ENCODE measurements at regions not wholly inside any gene's neighbourhood (a gene's known extent, or its start where the extent isn't known, plus 50 kb on each side); places are given as distances from the start of the nearest gene placed in this dataset.

DNA sequence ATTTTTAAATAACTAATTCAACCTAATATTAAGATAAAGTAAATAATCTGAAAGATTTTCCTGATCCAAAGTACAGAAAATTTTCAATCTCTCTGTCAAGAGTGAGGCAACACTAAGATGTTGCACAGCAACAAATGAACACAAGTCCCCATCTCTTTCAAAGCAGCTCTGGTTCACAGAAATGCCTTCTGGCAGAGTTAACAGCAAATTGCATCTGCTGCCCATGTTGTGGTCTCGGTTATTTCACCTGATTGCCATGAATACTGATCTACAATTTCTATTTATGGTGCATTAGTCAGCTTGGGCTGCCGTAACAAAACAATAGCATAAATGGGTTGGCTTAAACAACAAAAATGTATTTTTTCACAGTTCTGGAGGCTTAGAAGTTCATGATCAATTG is 167.3 kb downstream of the BCHE start:
- no peak overlapping the region for H2AFZ ChIP-seq (ENCODE audit: low read length)
- H3K27me3 ChIP-seq (replicated peaks; ENCODE audit: insufficient read depth, low read length): no peaks in the 10 kb centered on the region
- H3K36me3 ChIP-seq (replicated peaks; ENCODE audit: insufficient read depth, low read length): no peaks in the 10 kb centered on the region
- H3F3A ChIP-seq (ENCODE audit: insufficient read depth, low read length): no peaks in the 10 kb centered on the region
- no peaks in the 10 kb centered on the region for H4K20me1 ChIP-seq (ENCODE audit: insufficient read depth, low read length)
- H3K27ac ChIP-seq (ENCODE audit: low read length): no peak overlapping the region
- H3K4me3 ChIP-seq (ENCODE audit: low read length): no peak overlapping the region
- TF ChIP-seq EZH2 (optimal IDR thresholded peaks at IDR 0.05; ENCODE audit: low read depth, low read length) (no peak), EZH2phosphoT487 (IDR thresholded peaks at IDR 0.05; ENCODE audit: low read length) (no peak)
- TF ChIP-seq, protein P1, sequence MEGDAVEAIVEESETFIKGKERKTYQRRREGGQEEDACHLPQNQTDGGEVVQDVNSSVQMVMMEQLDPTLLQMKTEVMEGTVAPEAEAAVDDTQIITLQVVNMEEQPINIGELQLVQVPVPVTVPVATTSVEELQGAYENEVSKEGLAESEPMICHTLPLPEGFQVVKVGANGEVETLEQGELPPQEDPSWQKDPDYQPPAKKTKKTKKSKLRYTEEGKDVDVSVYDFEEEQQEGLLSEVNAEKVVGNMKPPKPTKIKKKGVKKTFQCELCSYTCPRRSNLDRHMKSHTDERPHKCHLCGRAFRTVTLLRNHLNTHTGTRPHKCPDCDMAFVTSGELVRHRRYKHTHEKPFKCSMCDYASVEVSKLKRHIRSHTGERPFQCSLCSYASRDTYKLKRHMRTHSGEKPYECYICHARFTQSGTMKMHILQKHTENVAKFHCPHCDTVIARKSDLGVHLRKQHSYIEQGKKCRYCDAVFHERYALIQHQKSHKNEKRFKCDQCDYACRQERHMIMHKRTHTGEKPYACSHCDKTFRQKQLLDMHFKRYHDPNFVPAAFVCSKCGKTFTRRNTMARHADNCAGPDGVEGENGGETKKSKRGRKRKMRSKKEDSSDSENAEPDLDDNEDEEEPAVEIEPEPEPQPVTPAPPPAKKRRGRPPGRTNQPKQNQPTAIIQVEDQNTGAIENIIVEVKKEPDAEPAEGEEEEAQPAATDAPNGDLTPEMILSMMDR (IDR thresholded peaks at IDR 0.05; ENCODE audit: low read length): no peak
- no peaks in the 10 kb centered on the region for H3K9me3 ChIP-seq (replicated peaks; ENCODE audit: insufficient read depth, low read length)
- DNase-seq: no peak
- peaks cover 11% of the 10 kb centered on the region for H3K4me1 ChIP-seq (ENCODE audit: low read length)
- H3K9ac ChIP-seq (ENCODE audit: low read length): no peak overlapping the region
- no peak overlapping the region for H3K4me2 ChIP-seq (ENCODE audit: low read depth, low read length)
- no peaks in the 10 kb centered on the region for H3K79me2 ChIP-seq (ENCODE audit: low read length)
- H3K9me2 ChIP-seq (replicated peaks; ENCODE audit: insufficient read depth, low read length): no peaks in the 10 kb centered on the region

DNA sequence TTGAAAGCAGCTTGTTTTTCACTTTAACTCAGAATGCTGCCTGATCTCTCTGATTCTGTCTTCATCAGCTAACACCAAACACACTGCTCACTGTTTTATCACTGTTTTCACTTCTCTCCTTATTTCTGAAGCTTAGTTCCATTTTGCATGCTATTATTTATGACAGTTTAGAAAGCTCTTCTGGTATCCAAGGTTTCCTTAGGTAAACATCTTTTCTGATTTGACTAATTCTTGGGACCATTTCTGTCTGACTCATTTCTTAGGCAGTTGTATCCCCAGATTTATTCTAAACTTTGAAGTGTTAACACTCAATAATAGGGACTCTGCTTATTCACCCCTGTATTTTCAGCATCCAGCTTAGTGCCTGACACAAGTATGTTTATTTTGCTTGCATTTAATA is 167.7 kb downstream of the BCHE start:
- Histone ChIP-seq H3K79me2 (ENCODE audit: low read length) (no peaks in the 10 kb centered on the region), H3K9ac (ENCODE audit: low read length) (no peak overlapping the region), H3K9me3 (replicated peaks; ENCODE audit: insufficient read depth, low read length) (no peaks in the 10 kb centered on the region), H3K36me3 (replicated peaks; ENCODE audit: insufficient read depth, low read length) (no peaks in the 10 kb centered on the region), H3F3A (ENCODE audit: insufficient read depth, low read length) (no peaks in the 10 kb centered on the region), H3K4me1 (ENCODE audit: low read length) (peaks cover 11% of the 10 kb centered on the region), H3K27ac (ENCODE audit: low read length) (no peak overlapping the region), H3K4me2 (ENCODE audit: low read depth, low read length) (no peak overlapping the region), H3K9me2 (replicated peaks; ENCODE audit: insufficient read depth, low read length) (no peaks in the 10 kb centered on the region), H2AFZ (ENCODE audit: low read length) (no peak overlapping the region), H4K20me1 (ENCODE audit: insufficient read depth, low read length) (no peaks in the 10 kb centered on the region), H3K27me3 (replicated peaks; ENCODE audit: insufficient read depth, low read length) (no peaks in the 10 kb centered on the region), H3K4me3 (ENCODE audit: low read length) (no peak overlapping the region)
- TF ChIP-seq EZH2phosphoT487 (IDR thresholded peaks at IDR 0.05; ENCODE audit: low read length) (no peak), EZH2 (optimal IDR thresholded peaks at IDR 0.05; ENCODE audit: low read depth, low read length) (no peak)
- TF ChIP-seq, protein P1 (IDR thresholded peaks at IDR 0.05; ENCODE audit: low read length): no peak
- no peak for DNase-seq

DNA sequence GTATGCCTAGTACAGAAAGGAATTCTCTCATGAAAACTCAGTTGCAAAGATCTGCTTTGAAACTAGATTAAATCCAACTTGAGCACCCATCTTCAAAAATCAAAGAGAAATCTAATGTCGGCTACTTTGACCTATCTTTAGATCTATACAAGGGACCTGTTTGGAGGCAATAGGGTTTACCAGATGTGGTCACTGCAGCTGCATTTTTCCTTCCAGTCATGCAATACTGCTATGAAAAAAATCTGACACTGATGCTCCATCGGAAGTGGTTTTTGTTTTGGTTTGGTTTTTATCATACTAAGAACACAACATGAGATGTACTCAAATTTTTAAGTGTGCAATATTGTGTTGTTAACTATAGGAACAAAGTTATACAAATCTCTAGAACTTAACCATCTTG is 169.5 kb downstream of the BCHE start:
- peak; percentile 74 for DNase-seq
- Histone ChIP-seq H3K9me3 (replicated peaks; ENCODE audit: insufficient read depth, low read length) (no peaks in the 10 kb centered on the region), H3K4me1 (ENCODE audit: low read length) (peaks cover 11% of the 10 kb centered on the region), H3F3A (ENCODE audit: insufficient read depth, low read length) (no peaks in the 10 kb centered on the region), H3K36me3 (replicated peaks; ENCODE audit: insufficient read depth, low read length) (no peaks in the 10 kb centered on the region), H2AFZ (ENCODE audit: low read length) (no peak overlapping the region), H3K9me2 (replicated peaks; ENCODE audit: insufficient read depth, low read length) (no peaks in the 10 kb centered on the region), H3K9ac (ENCODE audit: low read length) (no peak overlapping the region), H4K20me1 (ENCODE audit: insufficient read depth, low read length) (no peaks in the 10 kb centered on the region), H3K4me3 (ENCODE audit: low read length) (no peak overlapping the region), H3K27ac (ENCODE audit: low read length) (no peak overlapping the region), H3K79me2 (ENCODE audit: low read length) (no peaks in the 10 kb centered on the region), H3K4me2 (ENCODE audit: low read depth, low read length) (peak overlapping the region; percentile 1; the same call in 1 of the 2 replicates), H3K27me3 (replicated peaks; ENCODE audit: insufficient read depth, low read length) (no peaks in the 10 kb centered on the region)
- TF ChIP-seq, protein P1 (IDR thresholded peaks at IDR 0.05; ENCODE audit: low read length): no peak
- TF ChIP-seq EZH2phosphoT487 (IDR thresholded peaks at IDR 0.05; ENCODE audit: low read length) (no peak), EZH2 (optimal IDR thresholded peaks at IDR 0.05; ENCODE audit: low read depth, low read length) (no peak)

Data from MM.1S (cell line).